RPMI7951 (cell line): ENCODE measurements at regions not wholly inside any gene's neighbourhood (a gene's known extent, or its start where the extent isn't known, plus 50 kb on each side); places are given as distances from the start of the nearest gene placed in this dataset.
"Not testable (repeated sequence)": the region's sequence is repeated elsewhere in the genome, so short reads cannot be mapped to it uniquely, and the experiment has no call there.

ENCODE experiments used
- DNase-seq: peaks from one replicate; pipeline ENCODE4 v3.0.0-alpha.2; 2012; ENCODE audit warnings: low read depth

- DNase-seq, result no peak
These were observed 270.1 kb upstream of the ARSJ start for GRCh38 chr4:114249561-114249960.

DNA sequence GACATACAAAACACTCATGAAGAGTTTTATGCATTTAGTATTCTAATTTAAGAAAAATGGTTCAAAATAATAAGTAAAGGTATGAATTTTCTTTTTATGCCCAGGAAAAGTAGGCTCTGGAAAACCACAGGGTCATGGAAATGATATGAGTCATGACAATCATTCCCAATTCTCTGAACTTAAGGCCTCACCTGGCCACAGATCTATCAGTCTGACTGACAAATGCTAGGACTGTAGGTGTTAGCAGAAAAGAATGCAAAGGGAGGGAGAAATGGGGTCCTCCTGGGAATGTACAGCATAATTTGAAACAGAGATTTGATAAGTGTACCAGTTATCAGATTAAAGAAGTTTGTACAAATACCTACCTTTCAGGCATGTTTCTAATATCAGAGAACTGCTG lies 270.5 kb upstream of the ARSJ start:
- DNase-seq, result no peak

DNA sequence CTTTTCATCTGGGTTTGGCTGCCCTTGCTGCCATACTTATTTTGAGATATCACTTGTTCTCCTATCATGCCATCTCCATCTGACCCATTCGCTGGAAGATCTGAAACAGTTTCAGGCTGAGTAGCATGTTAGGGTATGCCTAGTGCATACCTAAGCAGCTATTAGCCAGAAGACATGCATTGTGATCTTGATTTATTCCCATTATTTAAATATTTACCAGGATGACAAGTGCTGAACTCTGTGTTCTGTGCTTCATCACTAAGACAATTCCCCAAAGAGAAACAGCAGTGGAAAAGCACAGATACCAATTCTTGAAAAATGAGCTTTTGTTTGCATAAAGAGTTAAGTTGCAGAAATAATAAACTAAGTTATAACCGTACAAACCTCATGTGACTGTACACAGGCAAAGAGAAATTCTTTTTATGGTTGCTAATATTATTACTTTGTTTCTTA lies 271.0 kb upstream of the ARSJ start:
- DNase-seq, result no peak

GRCh38 chr4:114251020-114251419 lies 271.6 kb upstream of the ARSJ start:
- no peak for DNase-seq

- DNase-seq, result no peak
These were observed 273.1 kb upstream of the ARSJ start for GRCh38 chr4:114252499-114252898.

DNA sequence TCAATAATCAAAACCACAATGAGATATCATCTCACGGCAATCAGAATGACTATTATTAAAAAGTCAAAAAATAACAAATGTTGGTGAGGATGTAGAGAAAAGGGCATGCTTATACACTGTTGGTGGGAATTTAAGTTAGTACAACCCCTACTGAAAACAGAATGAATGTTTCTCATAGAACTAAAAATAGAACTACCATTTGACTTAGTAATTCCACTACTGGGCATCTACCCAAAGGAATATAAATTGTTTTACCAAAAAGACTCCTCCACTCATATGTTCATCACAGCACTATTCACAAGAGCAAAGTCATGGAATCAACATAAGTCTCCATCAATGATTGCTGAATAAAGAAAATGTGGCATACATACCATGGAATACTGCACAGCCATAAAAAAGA lies 278.1 kb upstream of the ARSJ start:
- no peak for DNase-seq

GRCh38 chr4:114262421-114262820 lies 283.0 kb upstream of the ARSJ start:
- not testable (repeated sequence) for DNase-seq

DNA sequence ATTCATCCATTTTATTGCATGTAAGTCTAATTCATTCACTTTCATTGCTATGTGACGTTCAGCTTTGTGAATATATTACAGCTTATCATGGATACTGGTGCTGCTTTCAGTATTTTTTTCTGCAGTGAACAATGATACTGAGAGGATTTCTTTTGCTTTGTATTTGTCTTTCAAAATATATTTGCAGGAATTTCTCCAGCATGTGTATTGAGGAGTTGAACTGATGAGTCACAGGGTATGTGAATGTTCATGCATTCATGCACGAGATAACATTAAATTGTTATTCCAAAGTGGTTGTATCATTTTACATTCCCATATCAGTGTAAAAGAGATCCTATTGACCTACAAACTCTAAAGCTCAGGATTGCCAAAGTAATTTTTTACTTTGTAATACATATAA lies 283.8 kb upstream of the ARSJ start:
- peak; percentile 21 for DNase-seq

DNA sequence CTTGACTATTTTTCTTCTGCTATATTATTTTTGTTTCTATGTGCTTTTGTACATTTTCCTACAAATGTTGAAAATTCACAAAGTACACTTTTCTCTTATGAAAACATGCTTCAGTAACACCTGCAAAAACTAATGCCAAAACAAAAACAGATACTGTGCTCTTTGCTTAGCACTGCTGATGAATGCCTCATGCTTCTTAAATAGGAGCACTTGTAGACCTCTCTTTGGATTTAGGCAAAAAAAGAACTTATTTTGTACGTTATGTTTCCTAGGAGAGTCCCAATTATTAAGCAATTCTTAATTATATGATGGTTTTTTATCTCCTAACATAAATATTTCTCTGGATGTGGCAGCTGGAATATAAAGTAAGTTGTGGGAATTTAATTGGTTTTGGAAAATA lies 285.0 kb upstream of the ARSJ start:
- no peak for DNase-seq

DNA sequence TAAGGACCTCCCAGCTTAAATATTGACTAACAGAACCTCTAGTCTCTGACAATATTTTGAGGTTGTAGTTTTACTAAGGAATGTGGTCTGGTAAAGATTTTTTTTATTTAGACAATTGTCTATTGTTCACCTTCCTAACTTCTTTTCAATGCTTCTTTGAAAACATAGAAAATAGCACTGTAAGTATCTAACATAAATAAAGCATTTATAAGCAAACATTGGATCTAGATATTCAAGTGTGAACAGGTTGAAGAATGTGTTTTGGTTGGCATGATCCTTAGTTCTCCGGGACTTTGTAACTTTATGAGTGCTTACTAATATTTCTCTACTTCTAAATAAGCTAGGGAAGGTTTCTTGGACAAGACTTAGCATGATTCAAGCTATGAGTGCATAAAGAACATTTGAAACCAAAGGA lies 285.4 kb upstream of the ARSJ start:
- no peak for DNase-seq

DNA sequence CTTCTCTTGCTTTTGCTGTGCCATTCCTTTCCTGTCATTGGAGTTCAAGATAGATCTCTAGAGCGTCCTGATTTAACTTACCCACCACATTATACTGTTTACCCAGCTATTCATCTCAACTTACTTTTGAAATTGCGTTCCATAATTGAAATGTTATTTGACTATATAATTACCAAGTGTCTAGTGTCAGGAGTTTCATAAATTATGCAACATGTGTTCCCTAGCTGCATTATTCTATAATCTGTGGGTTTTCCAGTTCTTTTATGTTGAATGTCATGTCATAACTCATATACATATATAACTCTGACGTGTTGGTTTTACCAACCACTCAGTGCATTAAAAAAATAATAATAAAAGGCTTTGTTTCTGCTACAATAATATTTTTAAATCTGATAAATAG lies 285.9 kb upstream of the ARSJ start:
- DNase-seq, result no peak

GRCh38 chr4:114267976-114268375 lies 288.5 kb upstream of the ARSJ start:
- no peak for DNase-seq

DNA sequence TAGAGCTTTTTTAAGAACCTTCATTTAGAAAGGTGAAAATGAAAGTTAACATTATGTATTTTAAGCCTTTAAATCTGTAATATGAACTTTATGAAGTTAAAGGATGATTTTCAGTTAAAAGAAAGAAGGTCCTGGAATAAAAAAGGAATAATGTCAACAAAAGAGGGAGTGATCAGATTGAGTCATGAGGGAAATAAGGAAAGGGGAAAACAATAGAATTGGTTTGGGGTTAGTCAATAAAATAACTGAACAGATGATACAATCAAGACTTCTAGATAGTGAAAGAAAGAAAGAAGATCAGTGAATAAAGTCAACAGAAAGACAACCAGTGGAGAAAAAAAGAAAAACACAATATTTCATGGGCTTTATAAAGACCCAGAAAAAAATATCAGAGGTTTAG lies 291.6 kb upstream of the ARSJ start:
- DNase-seq, result no peak

DNA sequence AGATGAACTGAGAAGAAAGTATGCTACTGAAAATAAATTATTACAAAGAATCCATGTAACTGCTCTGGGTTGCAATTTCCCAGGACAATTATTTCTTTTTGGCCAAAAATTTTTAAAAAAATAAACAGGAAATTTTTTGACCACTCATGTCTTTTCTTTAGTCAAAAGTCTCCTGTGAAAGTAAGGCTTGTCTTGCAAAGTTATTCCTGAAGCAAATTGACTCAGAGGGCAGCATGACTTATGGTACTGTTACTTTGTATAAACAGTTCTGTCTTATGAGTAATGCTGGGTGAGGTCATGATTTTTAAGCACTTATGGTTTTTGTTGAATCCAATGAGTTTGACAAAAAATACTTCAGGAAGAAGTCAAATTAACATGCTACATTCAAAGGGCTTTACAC lies 292.8 kb upstream of the ARSJ start:
- peak; percentile 82 for DNase-seq

DNA sequence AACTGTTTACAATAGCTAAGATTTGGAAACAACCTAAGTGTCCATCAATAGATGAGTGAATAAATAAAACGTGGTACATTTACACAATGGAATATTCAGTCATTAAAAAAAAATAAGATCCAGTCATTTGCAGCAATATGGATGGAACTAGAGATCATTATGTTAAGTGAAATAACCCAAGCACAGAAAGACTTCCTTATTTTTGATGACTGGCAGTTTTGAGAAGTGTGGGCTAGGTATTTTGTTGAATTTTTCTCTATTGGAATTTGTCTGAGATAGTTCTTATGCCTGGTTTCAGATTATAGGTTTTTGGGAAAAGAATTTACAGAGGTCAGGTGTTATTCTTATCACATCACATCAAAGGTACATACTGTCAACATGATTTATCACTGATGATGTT lies 293.8 kb upstream of the ARSJ start:
- DNase-seq, result no peak

DNA sequence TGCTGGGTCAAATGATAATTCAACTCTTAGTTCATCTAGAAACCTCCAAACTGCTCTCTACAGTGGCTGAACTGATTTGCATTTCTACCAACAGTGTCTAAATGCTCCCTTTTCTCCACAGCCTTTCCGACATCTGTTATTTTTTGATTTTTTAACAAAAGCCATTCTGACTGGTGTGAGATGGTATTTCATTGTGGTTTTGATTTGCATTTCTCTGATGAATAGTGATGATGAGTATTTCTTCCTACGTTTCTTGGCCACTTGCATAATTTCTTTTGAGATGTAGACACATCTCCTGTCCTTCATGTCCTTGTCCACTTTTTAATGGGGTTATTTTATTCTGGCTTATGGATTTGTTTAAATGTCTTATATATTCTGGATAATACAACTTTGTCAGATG lies 298.2 kb upstream of the ARSJ start:
- DNase-seq, result peak; percentile 35

- no peak for DNase-seq
These were observed 299.6 kb upstream of the ARSJ start for GRCh38 chr4:114279066-114279465.

DNA sequence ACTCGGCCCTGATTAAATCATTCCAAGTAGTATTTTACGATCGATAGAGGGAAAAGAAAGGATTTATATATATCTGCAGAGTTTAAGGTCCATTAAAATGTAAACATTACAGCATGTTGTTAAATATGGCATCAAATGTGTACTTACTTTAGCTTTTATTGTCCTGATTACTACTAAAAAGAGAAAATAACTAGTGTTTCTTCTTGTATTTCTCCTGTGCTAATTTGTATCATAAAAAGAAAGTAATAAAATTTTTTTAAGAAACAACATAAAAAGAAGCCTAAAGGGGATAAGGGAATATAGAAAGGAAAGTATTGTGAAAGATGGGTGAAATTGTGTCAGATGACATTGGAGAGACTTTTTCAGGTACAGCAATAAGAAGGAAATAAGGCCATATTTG lies 300.3 kb upstream of the ARSJ start:
- no peak for DNase-seq

GRCh38 chr4:114280645-114281044 lies 301.2 kb upstream of the ARSJ start:
- no peak for DNase-seq

- DNase-seq, result peak; percentile 37
These were observed 301.9 kb upstream of the ARSJ start for GRCh38 chr4:114281164-114281960.

- DNase-seq, result no peak
These were observed 303.5 kb upstream of the ARSJ start for GRCh38 chr4:114282937-114283336.

GRCh38 chr4:114284629-114285028 lies 305.2 kb upstream of the ARSJ start:
- no peak for DNase-seq

DNA sequence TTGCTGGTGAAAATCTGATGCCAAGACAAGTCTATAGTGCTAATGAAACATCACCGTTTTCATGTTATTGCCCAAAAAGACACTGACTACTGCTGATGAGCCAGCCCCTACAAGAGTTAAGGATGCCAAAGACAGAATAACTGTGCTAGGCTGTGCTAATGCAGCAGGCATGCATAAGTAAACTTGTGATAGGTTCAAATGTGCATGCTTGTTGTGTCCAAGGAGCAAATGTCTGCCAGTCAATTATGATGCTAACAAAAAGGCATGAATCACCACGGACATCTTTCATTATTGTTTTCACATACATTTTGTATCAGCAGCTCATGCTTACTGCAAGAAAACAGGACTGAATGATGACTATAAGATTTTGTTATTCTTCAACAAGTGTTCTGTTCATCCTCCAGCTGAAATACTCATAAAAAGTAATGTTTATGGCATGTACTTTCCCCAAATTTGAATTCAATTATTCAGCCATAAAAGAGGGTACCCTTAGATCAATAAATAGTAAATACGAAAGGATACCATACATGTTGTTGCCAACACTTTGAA lies 306.9 kb upstream of the ARSJ start:
- DNase-seq, result no peak
